ENCODE measurements at regions not wholly inside any gene's neighbourhood (a gene's known extent, or its start where the extent isn't known, plus 50 kb on each side); places are given as distances from the start of the nearest gene placed in this dataset.

DNA sequence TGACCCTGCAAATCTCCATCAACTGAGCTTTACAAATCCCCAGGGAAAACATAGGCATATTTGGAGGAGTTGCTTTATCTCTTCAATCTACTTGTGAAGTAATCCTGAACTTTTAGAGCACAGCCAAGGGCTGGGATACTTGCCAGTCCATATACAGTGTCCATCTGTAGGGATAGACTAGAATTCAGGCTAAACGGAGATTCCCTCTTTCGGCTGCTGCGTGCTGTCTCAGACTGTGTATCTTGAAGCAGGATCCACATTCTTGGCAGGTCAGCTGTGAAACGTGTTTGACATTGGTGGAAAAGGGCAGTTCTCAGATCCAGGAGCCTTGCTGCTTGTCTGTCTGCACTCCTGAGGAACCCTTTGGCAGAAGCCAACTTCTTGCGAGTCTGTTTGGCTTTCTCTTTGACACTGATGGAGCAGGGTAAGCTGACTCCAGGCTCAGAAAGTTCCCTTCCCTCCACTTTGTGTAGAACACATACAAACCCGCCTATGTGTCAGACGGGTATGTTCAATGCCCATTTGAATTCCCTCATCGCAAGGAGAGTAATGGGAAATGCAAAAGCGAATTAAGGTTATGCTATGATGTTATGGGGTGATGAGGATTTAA lies 221.8 kb downstream of the MAP2K4 start:
- intact Hi-C loops (cut with DNase I): no loop called here
- Histone ChIP-seq H3K9me3 (peaks cover 0 to 3% of the 10 kb centered on the region in 2 donors), H3K4me1 (no peaks in the 10 kb centered on the region), H3K36me3 (no peaks in the 10 kb centered on the region), H3K4me3 (no peak overlapping the region), H3K27me3 (peaks cover 0 to 4% of the 10 kb centered on the region in 2 donors), H3K27ac (no peak overlapping the region)
- ATAC-seq (no peak), DNase-seq (no peak)
- TF ChIP-seq, protein P1, sequence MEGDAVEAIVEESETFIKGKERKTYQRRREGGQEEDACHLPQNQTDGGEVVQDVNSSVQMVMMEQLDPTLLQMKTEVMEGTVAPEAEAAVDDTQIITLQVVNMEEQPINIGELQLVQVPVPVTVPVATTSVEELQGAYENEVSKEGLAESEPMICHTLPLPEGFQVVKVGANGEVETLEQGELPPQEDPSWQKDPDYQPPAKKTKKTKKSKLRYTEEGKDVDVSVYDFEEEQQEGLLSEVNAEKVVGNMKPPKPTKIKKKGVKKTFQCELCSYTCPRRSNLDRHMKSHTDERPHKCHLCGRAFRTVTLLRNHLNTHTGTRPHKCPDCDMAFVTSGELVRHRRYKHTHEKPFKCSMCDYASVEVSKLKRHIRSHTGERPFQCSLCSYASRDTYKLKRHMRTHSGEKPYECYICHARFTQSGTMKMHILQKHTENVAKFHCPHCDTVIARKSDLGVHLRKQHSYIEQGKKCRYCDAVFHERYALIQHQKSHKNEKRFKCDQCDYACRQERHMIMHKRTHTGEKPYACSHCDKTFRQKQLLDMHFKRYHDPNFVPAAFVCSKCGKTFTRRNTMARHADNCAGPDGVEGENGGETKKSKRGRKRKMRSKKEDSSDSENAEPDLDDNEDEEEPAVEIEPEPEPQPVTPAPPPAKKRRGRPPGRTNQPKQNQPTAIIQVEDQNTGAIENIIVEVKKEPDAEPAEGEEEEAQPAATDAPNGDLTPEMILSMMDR (IDR thresholded peaks at IDR 0.05): no peak

DNA sequence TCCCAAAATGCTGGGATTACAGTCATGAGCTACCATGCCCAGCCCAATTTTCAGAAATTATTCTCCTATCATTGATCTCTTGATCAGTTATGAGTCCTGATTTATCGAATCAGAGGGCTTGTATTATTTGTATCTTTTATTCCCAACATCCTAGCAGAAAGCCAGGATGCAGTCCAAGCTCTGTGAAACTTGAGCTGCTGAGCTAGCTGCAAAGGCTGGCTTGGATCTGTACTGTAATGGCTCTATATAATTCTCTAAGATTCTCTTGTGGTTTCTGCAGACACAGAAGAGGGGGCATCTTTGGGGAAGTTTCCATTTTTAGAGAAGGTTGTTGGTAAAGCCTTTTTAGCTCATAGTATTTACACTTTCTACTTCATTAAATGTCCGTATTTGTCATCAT lies 227.1 kb downstream of the MAP2K4 start:
- intact Hi-C loops (cut with DNase I): no loop called here
- H3K27ac ChIP-seq: no peak overlapping the region
- H3K4me3 ChIP-seq: no peak overlapping the region
- H3K9me3 ChIP-seq: no peaks in the 10 kb centered on the region
- DNase-seq: no peak
- H3K36me3 ChIP-seq: no peaks in the 10 kb centered on the region
- TF ChIP-seq, protein P1 (IDR thresholded peaks at IDR 0.05): no peak
- ATAC-seq: no peak
- peaks cover 0 to 4% of the 10 kb centered on the region in 2 donors for H3K27me3 ChIP-seq
- no peaks in the 10 kb centered on the region for H3K4me1 ChIP-seq

DNA sequence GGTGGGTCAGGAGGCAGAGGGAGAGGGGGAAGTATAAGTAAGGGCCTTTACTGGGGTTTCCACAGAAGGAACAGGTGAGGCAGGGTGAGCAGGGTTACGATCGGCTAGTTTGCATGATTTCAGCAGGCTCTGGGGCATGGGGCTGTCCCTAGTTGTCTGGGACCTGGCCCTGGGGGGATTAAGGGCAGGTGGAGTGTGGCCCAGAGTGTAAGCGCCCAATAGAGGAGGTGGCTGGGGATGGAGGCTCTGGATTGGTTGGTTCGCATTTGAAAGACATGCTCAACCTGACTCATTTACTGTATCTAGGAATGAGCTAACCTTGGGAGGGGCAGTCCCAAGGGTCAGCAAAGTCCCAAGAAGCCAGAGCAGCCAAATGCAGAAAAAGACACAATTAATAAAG lies 230.3 kb downstream of the MAP2K4 start:
- Histone ChIP-seq H3K9me3 (no peaks in the 10 kb centered on the region), H3K4me3 (no peak overlapping the region), H3K27ac (no peak overlapping the region), H3K36me3 (no peaks in the 10 kb centered on the region), H3K4me1 (no peaks in the 10 kb centered on the region), H3K27me3 (no peaks in the 10 kb centered on the region)
- DNase-seq: no peak
- TF ChIP-seq, protein P1 (IDR thresholded peaks at IDR 0.05): no peak
- no peak for ATAC-seq
- intact Hi-C loops (cut with DNase I): loop anchor here in 1 of 2 donors (5.0 to 10.0 kb wide), 2 partner anchors 414 to 751 kb away; partner anchors contain the start of gene MYOCD

DNA sequence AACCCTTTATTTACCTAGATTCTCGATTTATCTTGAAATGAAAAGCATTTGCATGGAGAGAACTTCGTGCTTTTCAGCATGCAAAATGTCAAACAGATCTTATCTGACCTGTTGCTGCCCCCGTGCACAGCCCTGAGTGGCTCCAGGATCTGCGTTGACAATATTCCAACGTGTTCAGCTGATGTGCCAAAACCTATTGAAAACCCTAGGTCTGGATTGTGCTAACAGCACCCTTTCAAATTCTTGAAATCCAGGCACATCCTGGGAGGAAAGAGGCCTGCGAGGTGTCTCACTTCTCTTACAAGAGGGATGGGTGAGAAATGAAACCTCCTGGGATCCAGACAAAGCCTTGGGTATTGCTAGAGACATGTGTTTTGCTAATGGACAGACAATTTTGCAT lies 231.8 kb downstream of the MAP2K4 start:
- H3K9me3 ChIP-seq: no peaks in the 10 kb centered on the region
- DNase-seq (no peak), ATAC-seq (no peak)

DNA sequence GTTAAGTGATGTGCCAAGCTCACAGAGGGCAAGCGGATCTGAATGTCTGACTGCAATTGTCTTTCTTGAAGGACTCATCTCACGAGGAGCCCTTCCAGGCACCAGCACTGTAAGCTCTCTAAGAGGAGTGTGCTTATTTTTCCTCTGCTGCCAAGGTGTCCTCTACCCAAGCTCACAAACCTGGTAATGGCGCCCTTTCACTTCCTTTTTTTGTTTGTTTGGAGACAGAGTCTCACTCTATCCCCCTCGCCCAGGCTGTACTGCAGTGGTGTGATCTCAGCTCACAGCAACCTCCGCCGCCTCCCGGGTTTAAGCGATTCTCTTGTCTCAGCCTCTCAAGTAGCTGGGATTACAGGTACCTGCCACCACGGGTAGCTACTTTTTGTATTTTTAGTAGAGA lies 233.8 kb downstream of the MAP2K4 start:
- Histone ChIP-seq H3K9me3 (no peaks in the 10 kb centered on the region), H3K27ac (no peak overlapping the region), H3K36me3 (no peaks in the 10 kb centered on the region), H3K4me3 (no peak overlapping the region), H3K4me1 (no peaks in the 10 kb centered on the region), H3K27me3 (no peaks in the 10 kb centered on the region)
- DNase-seq (no peak), ATAC-seq (no peak)
- TF ChIP-seq, protein P1 (IDR thresholded peaks at IDR 0.05): no peak
- intact Hi-C loops (cut with DNase I): loop anchor here in 1 of 2 donors (5.0 to 10.0 kb wide), 2 partner anchors 410 to 748 kb away; partner anchors contain the start of gene MYOCD

More for the DNA sequence above, 231.8 kb downstream of the MAP2K4 start:
- intact Hi-C loops (cut with DNase I): loop anchor here in 1 of 2 donors (5.0 to 10.0 kb wide), 2 partner anchors 412 to 750 kb away; partner anchors contain the start of gene MYOCD
- H3K27ac ChIP-seq: no peak overlapping the region
- no peaks in the 10 kb centered on the region for H3K36me3 ChIP-seq
- H3K4me3 ChIP-seq: no peak overlapping the region
- H3K27me3 ChIP-seq: no peaks in the 10 kb centered on the region
- TF ChIP-seq, protein P1 (IDR thresholded peaks at IDR 0.05): no peak
- H3K4me1 ChIP-seq: no peaks in the 10 kb centered on the region
